HG02678 (cell line): ENCODE measurements at regions not wholly inside any gene's neighbourhood (a gene's known extent, or its start where the extent isn't known, plus 50 kb on each side); places are given as distances from the start of the nearest gene placed in this dataset.
"Not testable (repeated sequence)": the region's sequence is repeated elsewhere in the genome, so short reads cannot be mapped to it uniquely, and the experiment has no call there.

ENCODE experiments used
- ATAC-seq: cut with Tn5 transposase; IDR thresholded peaks from one replicate; pipeline ENCODE4 v1.9.1; 2021; ENCODE audit warnings: mild to moderate bottlenecking, moderate library complexity; ENCODE audit not compliant: unreplicated experiment

- ATAC-seq = no peak
Measured at GRCh38 chr18:56445422-56445821, 193.0 kb downstream of the TXNL1 start.

- ATAC-seq = no peak
Measured at GRCh38 chr18:56444201-56444600, 194.2 kb downstream of the TXNL1 start.

DNA sequence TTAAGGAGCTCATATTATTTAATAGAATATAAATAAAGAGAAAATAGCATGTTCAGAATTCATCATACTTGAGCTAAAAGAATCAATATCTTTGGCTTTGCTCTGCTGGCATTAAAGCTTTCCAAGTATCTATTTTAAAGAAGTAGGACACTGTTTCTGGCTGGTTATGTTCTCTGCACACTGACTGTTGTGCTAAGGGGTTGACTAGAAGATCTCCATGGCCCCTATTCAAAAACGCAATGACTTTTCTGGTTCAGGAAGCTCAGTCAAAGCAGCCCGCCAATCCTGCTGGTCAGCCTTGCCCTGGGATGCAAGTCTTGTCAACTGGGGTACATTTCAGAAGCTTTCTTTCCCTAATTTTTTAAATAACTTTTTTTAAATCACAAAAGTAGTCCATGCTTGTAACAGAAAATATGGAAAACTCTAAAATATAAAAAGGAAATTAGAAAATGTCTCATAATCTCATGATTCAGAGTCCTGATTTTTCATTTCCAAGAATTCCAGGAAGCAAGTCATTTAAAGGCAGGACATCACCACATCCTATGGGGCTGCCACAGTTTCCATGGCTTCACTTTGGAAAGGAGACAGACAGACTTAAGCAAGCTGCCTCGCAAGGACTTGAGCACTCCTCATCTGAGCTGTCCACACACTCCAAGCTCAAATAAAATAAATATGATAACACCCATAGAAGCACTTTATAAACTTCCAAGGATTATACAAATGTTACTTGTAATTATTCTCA, 195.1 kb downstream of the TXNL1 start:
- no peak for ATAC-seq

- not testable (repeated sequence) for ATAC-seq
Measured at GRCh38 chr18:56438480-56438879, 199.9 kb downstream of the TXNL1 start.

GRCh38 chr18:56436651-56437050, 201.7 kb downstream of the TXNL1 start:
- ATAC-seq = no peak

DNA sequence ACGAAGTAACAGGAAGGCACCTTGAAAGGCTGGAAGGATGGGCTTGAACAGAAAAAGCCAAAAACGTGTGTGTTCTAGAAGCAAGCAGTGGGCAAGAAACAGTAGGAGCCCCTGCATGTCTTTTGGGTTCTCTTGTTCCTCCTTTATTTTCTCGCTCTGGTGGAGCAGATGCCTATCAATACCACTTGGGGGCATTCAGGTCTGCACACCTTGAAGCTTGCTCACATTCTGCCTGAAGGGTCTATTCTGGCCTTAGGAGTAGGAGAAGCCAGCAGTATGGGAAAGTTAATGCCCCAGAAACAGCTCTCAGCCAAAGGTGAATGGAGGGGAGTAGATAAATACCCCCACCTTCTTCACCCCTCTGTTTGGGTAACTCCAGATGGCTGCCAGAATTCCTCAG, 204.5 kb downstream of the TXNL1 start:
- no peak for ATAC-seq

DNA sequence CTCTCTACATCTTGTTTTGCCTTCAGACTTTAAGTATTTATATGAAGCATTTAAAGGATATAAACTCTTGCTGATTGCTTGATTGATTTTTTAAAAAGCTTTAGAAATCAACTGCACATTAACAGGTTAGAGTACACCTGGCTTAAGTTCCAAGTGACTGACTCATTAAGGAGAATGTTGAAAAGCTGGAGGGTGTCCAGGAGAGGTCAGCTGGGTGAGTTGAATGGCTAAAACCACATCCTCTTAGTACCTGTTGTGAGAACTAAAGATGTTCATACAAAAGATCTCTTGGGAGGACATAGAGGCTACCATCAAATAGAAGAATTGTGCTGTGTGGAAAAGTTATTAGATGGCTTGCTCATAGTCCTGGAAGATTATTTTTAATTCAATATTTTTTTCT, 206.8 kb downstream of the TXNL1 start:
- ATAC-seq = no peak

DNA sequence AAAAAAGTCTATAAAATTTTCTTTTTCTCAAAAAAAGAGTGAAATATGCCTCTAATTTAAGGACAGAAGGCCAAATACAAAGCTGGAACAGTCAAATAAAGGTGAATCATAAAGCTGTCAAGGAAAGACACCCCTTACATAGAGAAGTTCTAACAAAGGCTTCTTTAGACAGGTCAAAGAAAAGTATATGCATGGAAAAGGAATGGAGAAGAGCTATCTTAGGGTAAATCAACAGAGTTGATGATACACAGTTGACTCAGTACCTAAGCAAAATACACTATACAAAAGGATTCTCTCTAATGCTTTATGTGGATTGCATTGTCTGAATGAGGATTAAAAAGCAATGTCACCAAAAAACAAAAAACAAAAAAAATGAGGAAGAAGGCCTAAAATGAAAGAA, 214.8 kb downstream of the TXNL1 start:
- ATAC-seq = no peak

DNA sequence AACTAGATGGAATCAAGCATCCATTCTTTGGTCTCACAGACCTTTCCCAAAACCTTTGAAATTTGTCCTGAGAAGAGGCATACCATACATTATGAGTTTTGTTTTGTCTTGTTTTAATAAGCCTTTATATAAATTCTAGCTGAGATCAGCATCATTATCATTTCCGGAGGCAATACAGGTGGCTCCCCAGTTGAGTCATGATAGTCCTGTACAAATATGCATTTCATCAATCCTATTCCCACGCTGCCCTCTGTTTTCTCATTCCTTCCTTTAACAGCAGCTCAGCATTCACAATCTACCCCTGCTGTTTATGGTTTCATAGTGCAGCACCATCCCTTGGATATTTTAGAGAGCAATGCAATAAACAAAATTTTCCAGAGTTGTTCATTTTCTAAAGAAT, 216.7 kb downstream of the TXNL1 start:
- ATAC-seq = no peak

DNA sequence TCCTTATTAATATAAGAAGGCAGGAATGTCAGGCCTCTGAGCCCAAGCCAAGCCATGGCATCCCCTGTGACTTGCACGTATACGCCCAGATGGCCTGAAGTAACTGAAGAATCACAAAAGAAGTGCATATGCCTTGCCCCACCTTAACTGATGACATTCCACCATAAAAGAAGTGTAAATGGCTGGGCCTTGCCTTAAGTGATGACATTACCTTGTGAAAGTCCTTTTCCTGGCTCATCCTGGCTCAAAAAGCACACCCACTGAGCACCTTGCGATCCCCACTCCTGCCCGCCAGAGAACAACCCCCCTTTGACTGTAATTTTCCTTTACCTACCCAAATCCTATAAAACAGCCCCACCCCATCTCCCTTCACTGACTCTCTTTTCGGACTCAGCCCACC, 217.5 kb downstream of the TXNL1 start:
- not testable (repeated sequence) for ATAC-seq

DNA sequence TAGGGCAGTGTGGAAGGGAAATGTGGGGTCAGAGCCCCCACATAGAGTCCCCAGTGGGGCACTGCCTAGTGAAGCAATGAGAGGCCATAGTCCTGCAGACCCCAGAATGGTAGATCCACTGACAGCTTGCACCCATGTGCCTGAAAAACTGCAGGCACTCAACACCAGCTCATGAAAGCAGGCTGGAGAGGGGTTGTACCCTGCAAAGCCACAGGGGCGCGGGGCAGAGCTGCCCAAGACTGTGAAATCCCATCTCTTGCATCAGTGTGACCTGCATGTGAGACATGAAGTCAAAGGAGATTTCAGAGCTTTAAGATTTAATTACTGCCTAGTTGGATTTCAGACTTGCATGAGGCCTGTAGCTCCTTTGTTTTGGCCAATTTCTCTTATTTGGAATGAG, 224.0 kb downstream of the TXNL1 start:
- ATAC-seq = no peak

GRCh38 chr18:56413862-56414261, 224.5 kb downstream of the TXNL1 start:
- no peak for ATAC-seq

GRCh38 chr18:56412951-56413350, 225.4 kb downstream of the TXNL1 start:
- no peak for ATAC-seq

DNA sequence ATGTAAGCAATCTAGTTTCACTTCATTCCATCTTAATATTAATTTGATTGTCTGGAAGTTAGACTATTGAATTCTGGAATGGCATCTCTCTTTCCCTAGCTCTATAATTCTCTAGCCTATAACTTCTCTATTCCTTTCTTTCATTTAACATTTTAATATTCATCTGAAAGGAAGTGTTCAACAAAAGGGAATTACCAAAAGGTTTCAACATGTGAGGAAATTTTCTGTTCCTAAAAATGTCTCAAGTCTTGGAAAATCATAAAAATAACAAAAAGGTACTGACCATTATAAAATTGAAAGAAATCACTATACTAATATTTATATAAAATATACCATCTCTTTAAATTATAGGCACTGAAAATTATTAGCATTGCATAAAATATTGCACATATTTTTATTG, 228.7 kb downstream of the TXNL1 start:
- no peak for ATAC-seq

GRCh38 chr18:56407646-56408180, 230.7 kb downstream of the TXNL1 start:
- no peak for ATAC-seq

DNA sequence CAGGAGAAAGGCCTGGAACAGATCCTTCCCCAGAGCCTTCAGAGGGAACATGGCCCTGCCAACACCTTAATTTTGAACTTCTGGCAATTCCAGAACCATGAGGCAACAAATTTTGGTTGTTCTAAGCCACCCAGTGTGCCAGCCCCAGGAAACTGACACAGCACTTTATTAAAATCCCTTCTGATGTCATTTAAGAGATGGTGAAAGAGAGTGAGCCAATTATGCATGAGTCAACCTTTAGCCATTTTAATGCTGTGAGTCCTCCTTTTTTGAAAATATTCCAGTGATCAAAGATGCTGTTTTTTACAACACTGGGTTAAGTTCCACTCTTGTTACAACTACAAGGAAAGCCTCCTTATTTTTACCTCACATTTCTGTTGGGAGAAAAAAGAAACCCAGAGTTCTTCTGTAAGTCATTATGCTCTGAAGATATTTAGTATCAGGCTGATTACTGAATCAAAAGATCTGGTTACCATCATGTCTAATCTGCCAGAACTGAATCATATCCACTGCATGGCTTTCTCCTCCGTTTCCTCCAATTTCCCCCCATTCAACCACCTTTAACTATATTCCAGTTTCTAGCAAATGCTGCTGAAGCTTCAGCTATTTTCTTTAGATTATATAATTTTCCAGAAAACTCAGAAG, 235.4 kb downstream of the TXNL1 start:
- no peak for ATAC-seq

DNA sequence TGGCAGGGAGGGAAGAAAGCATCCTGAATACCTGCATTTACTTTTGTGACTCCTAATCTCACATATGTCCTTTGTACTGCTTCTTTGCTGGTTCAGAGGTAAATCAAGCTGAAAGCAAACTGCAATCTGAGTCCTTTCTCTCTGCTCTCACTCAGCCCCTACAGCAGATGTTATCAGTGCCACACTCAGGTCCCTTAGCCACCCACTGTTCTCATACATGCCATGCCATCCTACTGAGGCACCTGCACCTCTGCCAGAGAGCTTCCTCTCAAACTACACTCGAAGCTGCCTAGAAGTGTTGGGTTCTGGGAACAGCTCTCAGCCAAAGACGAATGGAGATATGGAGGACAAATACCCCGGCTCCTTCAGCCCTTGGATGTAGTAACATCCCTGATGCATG, 244.5 kb downstream of the TXNL1 start:
- ATAC-seq = no peak

DNA sequence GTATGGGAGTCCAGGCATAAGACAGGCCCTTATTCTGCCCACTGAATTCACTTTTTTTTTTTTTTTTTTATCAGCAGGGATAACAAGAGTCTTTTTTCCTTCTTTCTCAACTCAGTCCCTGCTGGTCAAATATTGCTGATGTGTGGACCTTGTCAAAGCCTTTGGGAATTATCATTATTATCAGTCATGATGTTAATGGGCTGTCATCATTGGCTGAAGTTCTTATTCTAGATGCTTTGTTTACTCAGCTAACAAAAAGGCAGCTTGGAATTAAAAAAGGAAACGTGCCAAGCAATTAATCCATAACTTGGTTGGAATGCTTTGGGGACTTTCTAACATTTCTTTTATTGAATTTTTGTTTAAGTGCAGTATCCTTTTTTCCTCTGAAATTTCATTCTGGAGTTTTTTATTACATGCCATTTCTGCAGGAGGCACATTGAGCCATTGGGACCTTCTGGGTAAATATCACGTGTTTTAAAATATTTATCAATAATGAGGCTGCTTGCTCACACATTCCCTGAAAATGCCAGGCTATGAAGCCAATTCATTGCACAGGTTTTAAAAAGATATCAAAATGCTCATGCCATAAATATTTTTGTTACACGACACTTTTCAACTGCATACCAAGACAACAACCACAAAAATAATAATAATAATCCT, 246.3 kb downstream of the TXNL1 start:
- no peak for ATAC-seq

GRCh38 chr18:56390626-56391025, 247.8 kb downstream of the TXNL1 start:
- no peak for ATAC-seq

DNA sequence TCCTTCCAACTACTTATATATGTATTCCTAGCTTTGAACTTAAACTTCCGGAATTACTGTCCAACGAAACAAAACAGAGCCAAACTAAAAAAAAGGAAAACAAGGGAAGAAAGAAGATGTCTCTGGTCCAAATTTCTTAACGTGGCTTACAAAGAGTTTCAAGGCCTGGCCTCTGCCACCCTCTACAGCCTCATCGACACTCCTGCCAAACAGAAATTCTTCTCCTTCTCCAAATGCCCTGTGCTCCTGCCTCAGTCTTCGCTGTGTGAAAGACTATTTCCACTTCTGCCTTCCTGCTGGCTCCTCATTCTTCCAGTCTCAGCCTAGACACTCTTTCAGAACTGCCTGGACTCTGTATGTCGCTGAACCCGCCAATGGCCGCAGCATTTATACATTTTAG, 249.2 kb downstream of the TXNL1 start:
- no peak for ATAC-seq

DNA sequence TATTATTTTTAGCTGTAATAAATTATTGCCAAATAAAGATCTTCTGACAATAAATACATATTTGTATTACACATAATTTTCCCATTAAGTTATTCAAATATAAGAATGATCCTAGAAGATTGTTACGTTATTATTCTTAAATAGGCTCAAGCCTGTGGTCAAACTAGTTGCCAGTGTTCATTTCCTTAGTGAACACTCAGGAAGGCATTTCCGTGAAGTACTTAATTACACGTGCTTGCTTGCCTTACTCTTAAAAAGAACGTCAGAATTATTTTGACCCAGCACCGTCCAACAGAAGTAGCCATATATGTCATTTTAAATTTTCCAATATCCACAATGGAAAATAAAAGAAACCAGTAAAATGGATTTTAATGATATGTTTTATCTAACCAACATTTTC, 249.8 kb downstream of the TXNL1 start:
- no peak for ATAC-seq

DNA sequence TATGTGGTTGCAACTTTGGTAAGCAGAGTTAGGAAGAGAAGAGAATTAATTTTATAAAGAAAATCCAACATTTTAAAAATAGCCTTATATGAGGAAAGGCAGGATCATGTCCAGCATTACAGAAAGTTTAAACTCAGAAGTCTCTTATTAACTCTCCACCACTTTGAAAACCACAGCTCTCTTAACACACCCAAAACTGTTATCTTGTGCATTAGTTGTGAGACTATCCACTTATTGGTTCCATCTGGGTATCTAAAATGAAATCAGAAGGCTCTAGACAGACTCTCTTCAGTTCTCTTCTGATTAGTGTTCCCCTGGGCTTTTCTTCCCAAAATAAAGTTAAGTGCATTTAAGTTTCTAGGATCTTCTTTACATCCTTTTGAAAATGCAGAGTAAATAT, 251.5 kb downstream of the TXNL1 start:
- ATAC-seq = no peak
